Sigmoid colon (tissue), 4 donors: ENCODE measurements at regions not wholly inside any gene's neighbourhood (a gene's known extent, or its start where the extent isn't known, plus 50 kb on each side); places are given as distances from the start of the nearest gene placed in this dataset.

Experiments
- POLR2AphosphoS5 ChIP-seq, 4 donors: sonication (generic); formaldehyde crosslinking; IDR thresholded peaks; one replicate each; pipeline ENCODE4 v1.6.1; 2017; ENCODE audit warnings: antibody characterized with exemption in 4 of 4
- TF ChIP-seq, protein P1 (sequence below), 4 experiments: fragments of 450-650 bp in 3 of 4; fragments of 200-600 bp in 1 of 4; IDR thresholded peaks; one replicate each; pipeline ENCODE4 v1.5.1; 2016 to 2019; ENCODE audit warnings: antibody characterized with exemption in 4 of 4, mild to moderate bottlenecking in 3 of 4, moderate library complexity in 2 of 4

DNA sequence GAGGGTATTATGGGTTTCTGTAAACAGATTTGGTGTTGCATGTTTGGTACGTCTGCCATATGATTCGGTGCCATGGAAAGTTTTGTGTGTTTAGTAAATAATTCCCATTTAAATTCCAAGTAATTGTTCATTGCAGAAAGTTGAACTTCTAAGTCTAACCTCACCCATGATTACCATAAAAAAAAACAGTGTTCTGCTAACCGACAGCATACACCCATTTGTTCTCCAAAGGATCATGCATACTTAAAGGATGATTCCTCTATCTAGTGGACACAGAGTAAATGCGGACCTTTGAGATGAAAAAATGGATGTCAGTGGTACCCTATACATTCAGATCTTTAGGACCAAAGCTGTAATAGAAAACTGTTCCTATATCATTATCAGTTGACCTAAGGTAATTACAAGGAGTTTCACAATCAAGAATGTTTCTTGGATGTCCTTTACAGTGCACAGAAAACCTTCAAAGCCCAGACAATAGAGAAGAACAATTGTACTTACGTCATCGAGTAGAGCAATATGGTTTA is 209.9 kb downstream of the CRPPA start:
- TF ChIP-seq, protein P1, sequence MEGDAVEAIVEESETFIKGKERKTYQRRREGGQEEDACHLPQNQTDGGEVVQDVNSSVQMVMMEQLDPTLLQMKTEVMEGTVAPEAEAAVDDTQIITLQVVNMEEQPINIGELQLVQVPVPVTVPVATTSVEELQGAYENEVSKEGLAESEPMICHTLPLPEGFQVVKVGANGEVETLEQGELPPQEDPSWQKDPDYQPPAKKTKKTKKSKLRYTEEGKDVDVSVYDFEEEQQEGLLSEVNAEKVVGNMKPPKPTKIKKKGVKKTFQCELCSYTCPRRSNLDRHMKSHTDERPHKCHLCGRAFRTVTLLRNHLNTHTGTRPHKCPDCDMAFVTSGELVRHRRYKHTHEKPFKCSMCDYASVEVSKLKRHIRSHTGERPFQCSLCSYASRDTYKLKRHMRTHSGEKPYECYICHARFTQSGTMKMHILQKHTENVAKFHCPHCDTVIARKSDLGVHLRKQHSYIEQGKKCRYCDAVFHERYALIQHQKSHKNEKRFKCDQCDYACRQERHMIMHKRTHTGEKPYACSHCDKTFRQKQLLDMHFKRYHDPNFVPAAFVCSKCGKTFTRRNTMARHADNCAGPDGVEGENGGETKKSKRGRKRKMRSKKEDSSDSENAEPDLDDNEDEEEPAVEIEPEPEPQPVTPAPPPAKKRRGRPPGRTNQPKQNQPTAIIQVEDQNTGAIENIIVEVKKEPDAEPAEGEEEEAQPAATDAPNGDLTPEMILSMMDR (IDR thresholded peaks at IDR 0.05): no peak
- TF ChIP-seq POLR2AphosphoS5 (IDR thresholded peaks at IDR 0.05): no peak
